Stimulated activated CD8-positive, alpha-beta memory T cell treated with anti-CD3 and anti-CD28 coated beads, Interleukin-15, amount 100 ng/mL, for 4 hours (primary cell): ENCODE measurements at regions not wholly inside any gene's neighbourhood (a gene's known extent, or its start where the extent isn't known, plus 50 kb on each side); places are given as distances from the start of the nearest gene placed in this dataset.
"Not testable (repeated sequence)": the region's sequence is repeated elsewhere in the genome, so short reads cannot be mapped to it uniquely, and the experiment has no call there.

Experiments used
- DNase-seq, 2 donors: peaks; one replicate each; pipeline ENCODE4 v3.0.0-alpha.2; 2020; ENCODE audit warnings: low read depth in 2 of 2

- DNase-seq: no peak
Measured at GRCh38 chr4:140249351-140249750, 95.4 kb upstream of the MAML3 start.

- DNase-seq: no peak
Measured at GRCh38 chr4:140247237-140247636, 93.3 kb upstream of the MAML3 start.

- DNase-seq: no peak
Measured at GRCh38 chr4:140246216-140246615, 92.2 kb upstream of the MAML3 start.

GRCh38 chr4:140244328-140244727 is 90.3 kb upstream of the MAML3 start:
- DNase-seq: no peak

- DNase-seq: no peak
Measured at GRCh38 chr4:140243278-140243753, 89.3 kb upstream of the MAML3 start.

- no peak for DNase-seq
Measured at GRCh38 chr4:140242357-140243277, 88.6 kb upstream of the MAML3 start.

GRCh38 chr4:140240237-140240636 is 86.3 kb upstream of the MAML3 start:
- DNase-seq: no peak

GRCh38 chr4:140239311-140239710 is 85.3 kb upstream of the MAML3 start:
- DNase-seq: no peak

- no peak for DNase-seq
Measured at GRCh38 chr4:140238351-140239056, 84.5 kb upstream of the MAML3 start.

- DNase-seq: no peak
Measured at GRCh38 chr4:140237616-140238350, 83.8 kb upstream of the MAML3 start.

- DNase-seq: no peak
Measured at GRCh38 chr4:140236654-140237169, 82.7 kb upstream of the MAML3 start.

GRCh38 chr4:140234697-140235060 is 80.7 kb upstream of the MAML3 start:
- DNase-seq: no peak

- no peak for DNase-seq
Measured at GRCh38 chr4:140233791-140234696, 80.1 kb upstream of the MAML3 start.

GRCh38 chr4:140229881-140230280 is 75.9 kb upstream of the MAML3 start:
- no peak for DNase-seq

GRCh38 chr4:140227286-140227685 is 73.3 kb upstream of the MAML3 start:
- DNase-seq: no peak

GRCh38 chr4:140223056-140223810 is 69.2 kb upstream of the MAML3 start:
- DNase-seq: no peak

- DNase-seq: no peak
Measured at GRCh38 chr4:140222171-140222570, 68.2 kb upstream of the MAML3 start.

- no peak for DNase-seq
Measured at GRCh38 chr4:140220058-140220457, 66.1 kb upstream of the MAML3 start.

GRCh38 chr4:140219567-140219966 is 65.6 kb upstream of the MAML3 start:
- no peak for DNase-seq

- DNase-seq: not testable (repeated sequence)
Measured at GRCh38 chr4:140219070-140219469, 65.1 kb upstream of the MAML3 start.
